Pancreas (tissue), 10 donors: ENCODE measurements at regions not wholly inside any gene's neighbourhood (a gene's known extent, or its start where the extent isn't known, plus 50 kb on each side); places are given as distances from the start of the nearest gene placed in this dataset.

Experiments
- ATAC-seq, 4 donors: fragments of 200-7000 bp; cut with Tn5 transposase; one replicate each; pipeline versions ENCODE4 v1.8.0 to v1.9.1; 2020; ENCODE audit warnings: mild to moderate bottlenecking in 4 of 4, moderate library complexity in 4 of 4
- DNase-seq, 6 donors: peaks; one replicate each; pipeline ENCODE4 v3.0.0-alpha.2; 2020
- FAIRE-seq: peaks from 2 replicates; lab custom pipeline; 2012; peaks lifted over from hg19 to GRCh38; lab: Jason Lieb, UNC
- H3K27ac ChIP-seq, 4 donors: fragments of 200-600 bp; sonication (generic); 1 replicate in 3 of 4; 2 replicates in 1 of 4; pipeline versions ENCODE4 v1.5.0 to v1.8.0; 2020
- H3K27me3 ChIP-seq, 4 donors: fragments of 200-600 bp; one replicate each; pipeline ENCODE4 v1.8.0; 2021
- H3K36me3 ChIP-seq, 3 donors: fragments of 200-600 bp; sonication (generic) in 1 of 3; one replicate each; pipeline versions ENCODE4 v1.5.0 to v1.8.0; 2020 to 2021
- H3K4me1 ChIP-seq, 3 donors: fragments of 200-600 bp; one replicate each; pipeline ENCODE4 v1.8.0; 2021
- H3K4me3 ChIP-seq, 4 donors: fragments of 200-600 bp; sonication (generic) in 2 of 4; one replicate each; pipeline versions ENCODE4 v1.5.0 to v1.8.0; 2020 to 2021
- H3K9me3 ChIP-seq, 4 donors: fragments of 200-600 bp; one replicate each; pipeline ENCODE4 v1.8.0; 2021
- CTCF ChIP-seq, 4 donors: fragments of 200-600 bp; sonication (generic) in 3 of 4; IDR thresholded peaks; one replicate each; pipeline versions ENCODE4 v1.5.0 to v1.8.0; 2021; ENCODE audit warnings: antibody characterized with exemption in 4 of 4
- WGBS, 2 donors: extraction: QIAGEN DNeasy Blood & Tissue Kit; methylation state at CpG; one replicate each; pipeline ENCODE4 v1.1.7; 2013; 5-methylcytosine and 5-hydroxymethylcytosine counted together
- intact Hi-C, 3 donors: fragments of 100-400 bp; cut with DNase I; formaldehyde crosslinking; loops; one replicate each; pipeline versions ENCODE4 v1.11.1 to v1.14.2; 2022
- donor health status: healthy with polysubstance abuse.
- donor health status: DM: no; HTN: no; CAD: no; lungs with moderate emphysema.
- donor health status: DM: no; HTN: no; CAD: no.
- donor health status: control.
- donor health status: control.
- donor health status: Bipolar disorder and iron deficiency.
- donor health status: DM: yes; HTN: yes; CAD: no.
- donor health status: DM: no; HTN: no; CAD: no.
- donor health status: DM: no; HTN: no; CAD: no.
- donor health status: DM: yes; HTN: yes; CAD: no.

GRCh38 chr1:67599085-67599484 is 85.9 kb upstream of the GADD45A start:
- FAIRE-seq (no peak), DNase-seq (no peak), ATAC-seq (peak in 1 of 4 donors; percentile 31)
- no peak for TF ChIP-seq CTCF (IDR thresholded peaks at IDR 0.05)
- no peak overlapping the region for H3K4me3 ChIP-seq
- WGBS, 2 donors = 70 to 79% methylated on average over 1 of the region's 1 CpG
- H3K4me1 ChIP-seq = no peaks in the 10 kb centered on the region
- intact Hi-C loops = no loop called here
- H3K27ac ChIP-seq = no peak overlapping the region
- H3K36me3 ChIP-seq = no peaks in the 10 kb centered on the region
- H3K27me3 ChIP-seq = no peaks in the 10 kb centered on the region
- H3K9me3 ChIP-seq = no peaks in the 10 kb centered on the region

- ATAC-seq (no peak), DNase-seq (no peak), FAIRE-seq (no peak)
- Histone ChIP-seq H3K4me3 (no peak overlapping the region), H3K27ac (no peak overlapping the region), H3K9me3 (no peaks in the 10 kb centered on the region), H3K36me3 (no peaks in the 10 kb centered on the region), H3K4me1 (no peaks in the 10 kb centered on the region), H3K27me3 (no peaks in the 10 kb centered on the region)
- intact Hi-C loops = no loop called here
- no peak for TF ChIP-seq CTCF (IDR thresholded peaks at IDR 0.05)
- 77 to 86% methylated on average over 3 of the region's 3 CpGs for WGBS, 2 donors
These were observed 83.5 kb upstream of the GADD45A start for GRCh38 chr1:67601539-67601938.

- H3K9me3 ChIP-seq = no peaks in the 10 kb centered on the region
- H3K36me3 ChIP-seq = no peaks in the 10 kb centered on the region
- TF ChIP-seq CTCF (IDR thresholded peaks at IDR 0.05) = no peak
- intact Hi-C loops = no loop called here
- ATAC-seq (no peak), DNase-seq (no peak), FAIRE-seq (no peak)
- no peaks in the 10 kb centered on the region for H3K4me1 ChIP-seq
- H3K4me3 ChIP-seq = no peak overlapping the region
- no peak overlapping the region for H3K27ac ChIP-seq
- H3K27me3 ChIP-seq = no peaks in the 10 kb centered on the region
- 84 to 88% methylated on average over 2 of the region's 2 CpGs for WGBS, 2 donors
These were observed 83.0 kb upstream of the GADD45A start for GRCh38 chr1:67601955-67602354.

- H3K4me3 ChIP-seq = no peak overlapping the region
- no peak for TF ChIP-seq CTCF (IDR thresholded peaks at IDR 0.05)
- no peak overlapping the region for H3K27ac ChIP-seq
- no peaks in the 10 kb centered on the region for H3K27me3 ChIP-seq
- no peaks in the 10 kb centered on the region for H3K4me1 ChIP-seq
- no peaks in the 10 kb centered on the region for H3K9me3 ChIP-seq
- DNase-seq (no peak), FAIRE-seq (no peak), ATAC-seq (no peak)
- no peaks in the 10 kb centered on the region for H3K36me3 ChIP-seq
- 86 to 92% methylated on average over 5 of the region's 5 CpGs for WGBS, 2 donors
- intact Hi-C loops = no loop called here
These were observed 80.2 kb upstream of the GADD45A start for GRCh38 chr1:67604778-67605177.

- Histone ChIP-seq H3K27ac (no peak overlapping the region), H3K27me3 (no peaks in the 10 kb centered on the region), H3K9me3 (no peaks in the 10 kb centered on the region), H3K4me1 (no peaks in the 10 kb centered on the region), H3K36me3 (no peaks in the 10 kb centered on the region), H3K4me3 (no peak overlapping the region)
- TF ChIP-seq CTCF (IDR thresholded peaks at IDR 0.05) = no peak
- FAIRE-seq (no peak), ATAC-seq (no peak), DNase-seq (no peak)
- intact Hi-C loops = no loop called here
- WGBS, 2 donors = 91 to 94% methylated on average over 7 of the region's 7 CpGs
These were observed 79.7 kb upstream of the GADD45A start for GRCh38 chr1:67605209-67605780.
